ENCODE measurements at regions not wholly inside any gene's neighbourhood (a gene's known extent, or its start where the extent isn't known, plus 50 kb on each side); places are given as distances from the start of the nearest gene placed in this dataset.

DNA sequence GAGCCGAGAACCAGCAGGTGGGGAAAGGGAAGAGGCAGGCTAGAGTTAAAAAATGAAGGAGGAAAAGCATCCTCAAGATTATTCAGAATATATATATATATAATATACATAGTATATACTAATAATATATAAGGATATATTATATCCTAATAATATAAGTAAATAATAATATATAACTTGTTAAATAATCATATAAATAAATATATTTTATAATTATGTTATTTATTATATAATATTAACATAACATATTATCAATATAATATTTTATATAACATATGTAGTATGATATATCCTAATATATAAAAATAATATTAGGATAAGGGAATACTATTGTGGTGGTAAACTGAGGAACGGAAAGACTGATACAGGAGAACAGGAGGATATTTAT, 171.8 kb downstream of the TRIM27 start:
- Histone ChIP-seq H3K9me3 (ENCODE audit: insufficient read depth, low read depth, low read length) (no peaks in the 10 kb centered on the region), H3K36me3 (ENCODE audit: insufficient read depth, low read length) (no peaks in the 10 kb centered on the region), H3K4me2 (ENCODE audit: low read depth, low read length, poor library complexity, severe bottlenecking) (no peak overlapping the region), H2AFZ (ENCODE audit: low read length) (no peak overlapping the region), H3K27me3 (ENCODE audit: insufficient read depth, low read length, poor library complexity, severe bottlenecking) (no peaks in the 10 kb centered on the region), H3K4me3 (ENCODE audit: low read length, poor library complexity, severe bottlenecking) (no peak overlapping the region), H3K79me2 (ENCODE audit: insufficient read depth, low read length) (no peaks in the 10 kb centered on the region), H3K9me2 (replicated peaks; ENCODE audit: low read depth, low read length) (no peaks in the 10 kb centered on the region), H3K9ac (ENCODE audit: low read depth, low read length, poor library complexity, severe bottlenecking) (no peak overlapping the region), H4K20me1 (ENCODE audit: insufficient read depth, low read length, poor library complexity, severe bottlenecking) (no peaks in the 10 kb centered on the region), H3F3A (ENCODE audit: low read depth) (no peaks in the 10 kb centered on the region), H3K4me1 (ENCODE audit: insufficient read depth, low read length, poor library complexity, severe bottlenecking) (no peaks in the 10 kb centered on the region)
- TF ChIP-seq, protein P1, sequence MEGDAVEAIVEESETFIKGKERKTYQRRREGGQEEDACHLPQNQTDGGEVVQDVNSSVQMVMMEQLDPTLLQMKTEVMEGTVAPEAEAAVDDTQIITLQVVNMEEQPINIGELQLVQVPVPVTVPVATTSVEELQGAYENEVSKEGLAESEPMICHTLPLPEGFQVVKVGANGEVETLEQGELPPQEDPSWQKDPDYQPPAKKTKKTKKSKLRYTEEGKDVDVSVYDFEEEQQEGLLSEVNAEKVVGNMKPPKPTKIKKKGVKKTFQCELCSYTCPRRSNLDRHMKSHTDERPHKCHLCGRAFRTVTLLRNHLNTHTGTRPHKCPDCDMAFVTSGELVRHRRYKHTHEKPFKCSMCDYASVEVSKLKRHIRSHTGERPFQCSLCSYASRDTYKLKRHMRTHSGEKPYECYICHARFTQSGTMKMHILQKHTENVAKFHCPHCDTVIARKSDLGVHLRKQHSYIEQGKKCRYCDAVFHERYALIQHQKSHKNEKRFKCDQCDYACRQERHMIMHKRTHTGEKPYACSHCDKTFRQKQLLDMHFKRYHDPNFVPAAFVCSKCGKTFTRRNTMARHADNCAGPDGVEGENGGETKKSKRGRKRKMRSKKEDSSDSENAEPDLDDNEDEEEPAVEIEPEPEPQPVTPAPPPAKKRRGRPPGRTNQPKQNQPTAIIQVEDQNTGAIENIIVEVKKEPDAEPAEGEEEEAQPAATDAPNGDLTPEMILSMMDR (conservative IDR thresholded peaks at IDR 0.05; ENCODE audit: low read length): no peak

DNA sequence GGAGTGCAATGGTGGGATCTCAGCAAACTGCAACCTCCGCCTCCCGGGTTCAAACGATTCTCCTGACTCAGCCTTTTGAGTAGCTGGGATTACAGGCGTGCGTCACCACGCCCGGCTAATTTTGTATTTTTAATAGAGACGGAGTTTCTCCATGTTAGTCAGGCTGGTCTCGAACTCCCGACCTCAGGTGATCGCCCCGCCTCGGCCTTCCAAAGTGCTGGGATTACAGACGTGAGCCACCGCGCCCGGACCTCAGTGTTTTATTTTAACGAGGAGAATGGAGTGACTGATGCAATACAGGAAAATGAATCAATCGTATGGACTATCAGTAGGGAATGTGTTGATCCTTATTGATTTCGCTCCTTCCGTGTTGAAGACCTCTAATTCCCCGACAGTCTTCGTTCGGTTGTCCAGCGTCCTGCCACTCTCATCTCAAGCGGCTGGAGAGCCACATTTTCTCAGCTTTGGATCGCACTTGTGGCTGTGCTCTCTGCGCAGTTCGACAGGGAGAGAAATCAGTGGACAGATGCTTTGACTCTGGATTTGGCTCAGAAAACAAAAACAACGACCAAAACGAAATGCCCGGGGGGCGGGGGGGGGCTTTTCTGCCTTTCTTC, 166.2 kb downstream of the TRIM27 start:
- H3K4me3 ChIP-seq (ENCODE audit: low read length, poor library complexity, severe bottlenecking): no peak overlapping the region

DNA sequence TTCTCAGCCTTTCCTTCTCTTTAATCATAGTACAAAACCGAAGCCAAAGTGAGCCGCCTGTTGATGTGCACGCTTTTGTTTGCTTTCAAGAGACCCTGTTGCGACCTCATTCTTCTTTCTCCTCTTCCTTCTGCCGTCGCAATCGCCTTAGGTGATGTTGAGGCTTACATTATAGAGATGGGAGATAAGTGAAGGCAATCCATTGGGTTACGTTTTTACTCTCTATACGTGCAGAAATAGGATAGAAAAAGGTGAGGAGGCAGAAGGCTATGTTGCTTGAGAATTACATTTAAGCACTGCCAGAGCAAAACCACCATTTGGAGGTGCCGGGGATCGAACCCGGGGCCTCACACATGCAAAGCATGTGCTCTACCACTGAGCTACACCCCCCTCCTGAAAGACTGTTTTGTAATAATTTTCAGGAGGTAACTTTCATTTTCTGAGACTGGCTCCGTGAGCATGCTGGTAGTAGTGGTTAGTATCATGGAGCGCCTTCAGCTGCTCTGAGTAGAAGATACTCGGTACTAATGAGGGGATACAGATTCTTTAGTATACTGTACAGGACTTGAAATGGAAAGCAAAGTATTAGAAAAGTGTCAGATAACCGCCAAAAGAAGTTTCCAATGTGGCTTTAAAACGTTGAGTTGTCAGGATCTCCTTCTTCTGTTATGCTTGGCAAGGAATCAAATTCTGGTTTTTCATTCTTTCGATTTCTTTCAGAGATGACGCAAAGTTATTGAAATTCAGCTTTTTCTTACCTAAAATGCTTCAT, 165.6 kb downstream of the TRIM27 start:
- H3K4me3 ChIP-seq (ENCODE audit: low read length, poor library complexity, severe bottlenecking): no peak overlapping the region
- TF ChIP-seq EZH2phosphoT487 (IDR thresholded peaks at IDR 0.05; ENCODE audit: borderline replicate concordance): no peak
- TF ChIP-seq, protein P1 (conservative IDR thresholded peaks at IDR 0.05; ENCODE audit: low read length): no peak
- no peaks in the 10 kb centered on the region for H3K27me3 ChIP-seq (ENCODE audit: insufficient read depth, low read length, poor library complexity, severe bottlenecking)
- H4K20me1 ChIP-seq (ENCODE audit: insufficient read depth, low read length, poor library complexity, severe bottlenecking): no peaks in the 10 kb centered on the region
- H3K9ac ChIP-seq (ENCODE audit: low read depth, low read length, poor library complexity, severe bottlenecking): no peak overlapping the region
- H3K9me2 ChIP-seq (replicated peaks; ENCODE audit: low read depth, low read length): no peaks in the 10 kb centered on the region
- no peaks in the 10 kb centered on the region for H3F3A ChIP-seq (ENCODE audit: low read depth)
- H3K9me3 ChIP-seq (ENCODE audit: insufficient read depth, low read depth, low read length): no peaks in the 10 kb centered on the region
- H3K36me3 ChIP-seq (ENCODE audit: insufficient read depth, low read length): no peaks in the 10 kb centered on the region
- no peaks in the 10 kb centered on the region for H3K4me1 ChIP-seq (ENCODE audit: insufficient read depth, low read length, poor library complexity, severe bottlenecking)
- H3K79me2 ChIP-seq (ENCODE audit: insufficient read depth, low read length): no peaks in the 10 kb centered on the region
- H2AFZ ChIP-seq (ENCODE audit: low read length): 0 out of 2 replicates have a peak overlapping the region, but pooled peaks have one; percentile 36
- H3K4me2 ChIP-seq (ENCODE audit: low read depth, low read length, poor library complexity, severe bottlenecking): no peak overlapping the region

More for the DNA sequence above, 166.2 kb downstream of the TRIM27 start:
- TF ChIP-seq EZH2phosphoT487 (IDR thresholded peaks at IDR 0.05; ENCODE audit: borderline replicate concordance): no peak
- TF ChIP-seq, protein P1 (conservative IDR thresholded peaks at IDR 0.05; ENCODE audit: low read length): no peak
- no peak overlapping the region for H2AFZ ChIP-seq (ENCODE audit: low read length)
- H3K9ac ChIP-seq (ENCODE audit: low read depth, low read length, poor library complexity, severe bottlenecking): no peak overlapping the region
- H3K4me1 ChIP-seq (ENCODE audit: insufficient read depth, low read length, poor library complexity, severe bottlenecking): no peaks in the 10 kb centered on the region
- H3F3A ChIP-seq (ENCODE audit: low read depth): no peaks in the 10 kb centered on the region
- H3K9me3 ChIP-seq (ENCODE audit: insufficient read depth, low read depth, low read length): no peaks in the 10 kb centered on the region
- H3K36me3 ChIP-seq (ENCODE audit: insufficient read depth, low read length): no peaks in the 10 kb centered on the region
- no peak overlapping the region for H3K4me2 ChIP-seq (ENCODE audit: low read depth, low read length, poor library complexity, severe bottlenecking)
- H4K20me1 ChIP-seq (ENCODE audit: insufficient read depth, low read length, poor library complexity, severe bottlenecking): no peaks in the 10 kb centered on the region
- no peaks in the 10 kb centered on the region for H3K79me2 ChIP-seq (ENCODE audit: insufficient read depth, low read length)
- no peaks in the 10 kb centered on the region for H3K9me2 ChIP-seq (replicated peaks; ENCODE audit: low read depth, low read length)
- no peaks in the 10 kb centered on the region for H3K27me3 ChIP-seq (ENCODE audit: insufficient read depth, low read length, poor library complexity, severe bottlenecking)
